Middle frontal gyrus (tissue), 1 donor: ENCODE measurements at regions not wholly inside any gene's neighbourhood (a gene's known extent, or its start where the extent isn't known, plus 50 kb on each side); places are given as distances from the start of the nearest gene placed in this dataset.
"Not testable (repeated sequence)": the region's sequence is repeated elsewhere in the genome, so short reads cannot be mapped to it uniquely, and the experiment has no call there.

Experiments used
- DNase-seq: peaks from one replicate; pipeline ENCODE4 v3.0.0-alpha.2; 2015; ENCODE audit warnings: low spot score; ENCODE audit errors: extremely low spot score

GRCh38 chr6:84835340-84835739, 70.9 kb upstream of the TBX18 start:
- no peak for DNase-seq

- DNase-seq, result not testable (repeated sequence)
Observed at GRCh38 chr6:84831924-84832323, 67.5 kb upstream of the TBX18 start.

- DNase-seq, result no peak
Observed at GRCh38 chr6:84825461-84825860, 61.1 kb upstream of the TBX18 start.

- DNase-seq, result not testable (repeated sequence)
Observed at GRCh38 chr6:84821314-84821713, 56.9 kb upstream of the TBX18 start.

GRCh38 chr6:84816741-84817140, 52.3 kb upstream of the TBX18 start:
- no peak for DNase-seq

GRCh38 chr6:84815896-84816735, 51.7 kb upstream of the TBX18 start:
- no peak for DNase-seq
